NCI-H2196 treated with DMSO at 0.1 percent for 48 hours (cell line): ENCODE measurements at regions not wholly inside any gene's neighbourhood (a gene's known extent, or its start where the extent isn't known, plus 50 kb on each side); places are given as distances from the start of the nearest gene placed in this dataset.

Experiments used
- DNase-seq: peaks from one replicate; lab custom pipeline; 2025; ENCODE audit not compliant: unreplicated experiment; lab: John Stamatoyannopoulos, UW

- DNase-seq: no peak
Observed at GRCh38 chr7:26512737-26513136, 221.1 kb downstream of the SNX10 start.

- no peak for DNase-seq
Observed at GRCh38 chr7:26513948-26514347, 222.3 kb downstream of the SNX10 start.

GRCh38 chr7:26514633-26515032 is 223.0 kb downstream of the SNX10 start:
- DNase-seq: no peak

- DNase-seq: peak; percentile 92
Observed at GRCh38 chr7:26515314-26515842, 223.7 kb downstream of the SNX10 start.

GRCh38 chr7:26520483-26520882 is 228.8 kb downstream of the SNX10 start:
- DNase-seq: no peak

- no peak for DNase-seq
Observed at GRCh38 chr7:26522633-26523032, 231.0 kb downstream of the SNX10 start.

GRCh38 chr7:26525398-26526264 is 234.0 kb downstream of the SNX10 start:
- peak; percentile 89 for DNase-seq

- peak; percentile 80 for DNase-seq
Observed at GRCh38 chr7:26526265-26526587, 234.6 kb downstream of the SNX10 start.

- DNase-seq: no peak
Observed at GRCh38 chr7:26531926-26532325, 240.3 kb downstream of the SNX10 start.

GRCh38 chr7:26532471-26532870 is 240.8 kb downstream of the SNX10 start:
- no peak for DNase-seq

- no peak for DNase-seq
Observed at GRCh38 chr7:26533217-26533616, 241.6 kb downstream of the SNX10 start.

GRCh38 chr7:26534649-26535482 is 243.2 kb downstream of the SNX10 start:
- peak; percentile 88 for DNase-seq

- peak; percentile 88 for DNase-seq
Observed at GRCh38 chr7:26535483-26536007, 243.9 kb downstream of the SNX10 start.

- no peak for DNase-seq
Observed at GRCh38 chr7:26538216-26538615, 246.6 kb downstream of the SNX10 start.

- peak; percentile 47 for DNase-seq
Observed at GRCh38 chr7:26538689-26539088, 247.0 kb downstream of the SNX10 start.

- DNase-seq: no peak
Observed at GRCh38 chr7:26543340-26543739, 251.7 kb downstream of the SNX10 start.

GRCh38 chr7:26543951-26544350 is 252.3 kb downstream of the SNX10 start:
- no peak for DNase-seq

- DNase-seq: no peak
Observed at GRCh38 chr7:26546508-26547053, 254.9 kb downstream of the SNX10 start.

- no peak for DNase-seq
Observed at GRCh38 chr7:26547156-26547555, 255.5 kb downstream of the SNX10 start.

- DNase-seq: peak; percentile 94
Observed at GRCh38 chr7:26549281-26549944, 257.8 kb downstream of the SNX10 start.

- peak; percentile 85 for DNase-seq
Observed at GRCh38 chr7:26550492-26550891, 258.8 kb downstream of the SNX10 start.
